ENCODE measurements at regions not wholly inside any gene's neighbourhood (a gene's known extent, or its start where the extent isn't known, plus 50 kb on each side); places are given as distances from the start of the nearest gene placed in this dataset.

- DNase-seq (ENCODE audit: low read depth in 1 of 2, low spot score in 1 of 2) (no peak), ATAC-seq (no peak), FAIRE-seq (no peak)
- no peak overlapping the region for H3K4me3 ChIP-seq
- no peak overlapping the region for H3K4me2 ChIP-seq
- TF ChIP-seq ZFP36 (IDR thresholded peaks at IDR 0.05; ENCODE audit: borderline replicate concordance, partially characterized antibody) (no peak), POLR2AphosphoS2 (conservative IDR thresholded peaks at IDR 0.05; ENCODE audit: low read length) (no peak), BCL3 (IDR thresholded peaks at IDR 0.05) (no peak), CHD2 (IDR thresholded peaks at IDR 0.05; ENCODE audit: low read length, partially characterized antibody) (no peak), MAZ (IDR thresholded peaks at IDR 0.05; ENCODE audit: borderline replicate concordance, low read depth, low read length) (no peak), ZNF302 (CRISPR knock-in tag; IDR thresholded peaks at IDR 0.05) (no peak), ZC3H11A (IDR thresholded peaks at IDR 0.05) (no peak)
- TF ChIP-seq, protein P1, sequence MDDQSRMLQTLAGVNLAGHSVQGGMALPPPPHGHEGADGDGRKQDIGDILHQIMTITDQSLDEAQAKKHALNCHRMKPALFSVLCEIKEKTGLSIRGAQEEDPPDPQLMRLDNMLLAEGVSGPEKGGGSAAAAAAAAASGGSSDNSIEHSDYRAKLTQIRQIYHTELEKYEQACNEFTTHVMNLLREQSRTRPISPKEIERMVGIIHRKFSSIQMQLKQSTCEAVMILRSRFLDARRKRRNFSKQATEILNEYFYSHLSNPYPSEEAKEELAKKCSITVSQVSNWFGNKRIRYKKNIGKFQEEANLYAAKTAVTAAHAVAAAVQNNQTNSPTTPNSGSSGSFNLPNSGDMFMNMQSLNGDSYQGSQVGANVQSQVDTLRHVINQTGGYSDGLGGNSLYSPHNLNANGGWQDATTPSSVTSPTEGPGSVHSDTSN (IDR thresholded peaks at IDR 0.05) = no peak
- no peaks in the 10 kb centered on the region for H3K4me1 ChIP-seq
- POLR2A ChIA-PET = no interaction called here
- no peaks in the 10 kb centered on the region for H3K9me3 ChIP-seq
- 33% methylated on average over 5 of the region's 5 CpGs for WGBS (ENCODE audit: missing lambda C conversion rate)
- no peak overlapping the region for H3K27ac ChIP-seq
- CTCF ChIA-PET = no interaction called here
These were observed 1603.1 kb downstream of the C4orf33 start for GRCh38 chr4:130699004-130699403.

DNA sequence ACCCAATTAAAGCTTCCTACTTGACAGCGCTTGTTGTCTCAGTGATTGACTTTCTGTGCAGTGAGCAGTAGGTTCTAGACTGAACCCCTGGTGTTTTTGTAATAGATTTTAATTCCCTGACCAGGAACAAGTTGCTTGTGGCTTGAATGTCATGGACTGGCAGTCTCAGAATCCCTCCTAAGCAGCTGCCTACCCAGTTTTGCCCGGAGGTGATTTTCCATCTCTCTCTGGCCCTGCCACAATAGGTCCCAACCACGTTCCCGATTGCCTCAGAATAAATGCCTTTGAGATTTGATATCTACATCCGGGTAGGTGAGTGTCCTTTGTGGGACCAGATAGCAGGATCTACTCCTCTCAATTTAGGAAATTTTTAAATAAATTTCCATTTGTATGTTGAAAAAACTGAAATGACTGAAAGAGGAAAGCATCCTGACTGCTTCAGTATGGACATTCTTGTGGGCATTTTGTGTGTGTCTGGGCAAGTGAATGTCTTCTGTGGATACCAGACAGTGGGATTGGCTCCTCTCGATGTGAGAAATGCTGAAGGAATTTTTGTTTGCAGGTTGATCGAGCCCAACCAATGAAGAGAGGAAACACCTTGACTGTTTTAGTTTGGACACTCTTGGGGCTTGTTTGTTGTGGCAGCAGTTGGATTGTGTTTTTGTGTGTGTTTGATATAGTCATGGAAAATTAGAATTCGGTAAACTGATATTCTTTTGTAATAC is 1607.4 kb downstream of the C4orf33 start:
- no peaks in the 10 kb centered on the region for H3K4me1 ChIP-seq
- no peak for DNase-seq (ENCODE audit: low read depth in 1 of 2, low spot score in 1 of 2)
- no peaks in the 10 kb centered on the region for H3K9me3 ChIP-seq
- no peak overlapping the region for H3K4me3 ChIP-seq
- FAIRE-seq = no peak
- ChIA-PET POLR2A (no interaction called here), CTCF (no interaction called here)
- WGBS (ENCODE audit: missing lambda C conversion rate) = 13% methylated on average over 8 of the region's 8 CpGs
- TF ChIP-seq HEYL (CRISPR knock-in tag; IDR thresholded peaks at IDR 0.05) (no peak), BCL3 (IDR thresholded peaks at IDR 0.05) (no peak), POLR2AphosphoS2 (conservative IDR thresholded peaks at IDR 0.05; ENCODE audit: low read length) (no peak), RCOR1 (IDR thresholded peaks at IDR 0.05; ENCODE audit: low read depth, low read length) (no peak), FOXS1 (CRISPR knock-in tag; IDR thresholded peaks at IDR 0.05) (no peak), FOSB (CRISPR knock-in tag; IDR thresholded peaks at IDR 0.05) (no peak), CHD2 (IDR thresholded peaks at IDR 0.05; ENCODE audit: low read length, partially characterized antibody) (no peak), JUN (IDR thresholded peaks at IDR 0.05) (no peak), CHD4 (IDR thresholded peaks at IDR 0.05; ENCODE audit: borderline replicate concordance) (no peak), REST (IDR thresholded peaks at IDR 0.05) (no peak), FOSL2 (IDR thresholded peaks at IDR 0.05) (no peak), FOSL2 (CRISPR knock-in tag; IDR thresholded peaks at IDR 0.05) (no peak), E2F6 (IDR thresholded peaks at IDR 0.05; ENCODE audit: borderline replicate concordance, low read depth) (no peak), EHMT2 (IDR thresholded peaks at IDR 0.05; ENCODE audit: low read depth) (no peak), NFE2L2 (conservative IDR thresholded peaks at IDR 0.05; ENCODE audit: low read length) (no peak), HOXA7 (CRISPR knock-in tag; IDR thresholded peaks at IDR 0.05) (no peak)
- TF ChIP-seq, protein P2, sequence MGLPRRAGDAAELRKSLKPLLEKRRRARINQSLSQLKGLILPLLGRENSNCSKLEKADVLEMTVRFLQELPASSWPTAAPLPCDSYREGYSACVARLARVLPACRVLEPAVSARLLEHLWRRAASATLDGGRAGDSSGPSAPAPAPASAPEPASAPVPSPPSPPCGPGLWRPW (IDR thresholded peaks at IDR 0.05) = no peak
- TF ChIP-seq, protein P3, sequence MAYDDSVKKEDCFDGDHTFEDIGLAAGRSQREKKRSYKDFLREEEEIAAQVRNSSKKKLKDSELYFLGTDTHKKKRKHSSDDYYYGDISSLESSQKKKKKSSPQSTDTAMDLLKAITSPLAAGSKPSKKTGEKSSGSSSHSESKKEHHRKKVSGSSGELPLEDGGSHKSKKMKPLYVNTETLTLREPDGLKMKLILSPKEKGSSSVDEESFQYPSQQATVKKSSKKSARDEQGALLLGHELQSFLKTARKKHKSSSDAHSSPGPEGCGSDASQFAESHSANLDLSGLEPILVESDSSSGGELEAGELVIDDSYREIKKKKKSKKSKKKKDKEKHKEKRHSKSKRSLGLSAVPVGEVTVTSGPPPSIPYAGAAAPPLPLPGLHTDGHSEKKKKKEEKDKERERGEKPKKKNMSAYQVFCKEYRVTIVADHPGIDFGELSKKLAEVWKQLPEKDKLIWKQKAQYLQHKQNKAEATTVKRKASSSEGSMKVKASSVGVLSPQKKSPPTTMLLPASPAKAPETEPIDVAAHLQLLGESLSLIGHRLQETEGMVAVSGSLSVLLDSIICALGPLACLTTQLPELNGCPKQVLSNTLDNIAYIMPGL (CRISPR knock-in tag; IDR thresholded peaks at IDR 0.05; ENCODE audit: borderline replicate concordance) = no peak
- TF ChIP-seq, protein P4, sequence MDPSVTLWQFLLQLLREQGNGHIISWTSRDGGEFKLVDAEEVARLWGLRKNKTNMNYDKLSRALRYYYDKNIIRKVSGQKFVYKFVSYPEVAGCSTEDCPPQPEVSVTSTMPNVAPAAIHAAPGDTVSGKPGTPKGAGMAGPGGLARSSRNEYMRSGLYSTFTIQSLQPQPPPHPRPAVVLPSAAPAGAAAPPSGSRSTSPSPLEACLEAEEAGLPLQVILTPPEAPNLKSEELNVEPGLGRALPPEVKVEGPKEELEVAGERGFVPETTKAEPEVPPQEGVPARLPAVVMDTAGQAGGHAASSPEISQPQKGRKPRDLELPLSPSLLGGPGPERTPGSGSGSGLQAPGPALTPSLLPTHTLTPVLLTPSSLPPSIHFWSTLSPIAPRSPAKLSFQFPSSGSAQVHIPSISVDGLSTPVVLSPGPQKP (IDR thresholded peaks at IDR 0.05; ENCODE audit: low read depth, low read length) = no peak
- no peak overlapping the region for H3K4me2 ChIP-seq
- ATAC-seq = no peak
- no peak overlapping the region for H3K27ac ChIP-seq

Data from A549 (cell line).